ENCODE measurements at regions not wholly inside any gene's neighbourhood (a gene's known extent, or its start where the extent isn't known, plus 50 kb on each side); places are given as distances from the start of the nearest gene placed in this dataset.
A peak's percentile ranks its signal among the peaks of the same experiment; 100 is the strongest.

- TF ChIP-seq ZSCAN22 (CRISPR knock-in tag; IDR thresholded peaks at IDR 0.05) (no peak), ZNF138 (CRISPR knock-in tag; IDR thresholded peaks at IDR 0.05; ENCODE audit: low read depth) (no peak), HNRNPUL1 (IDR thresholded peaks at IDR 0.05; ENCODE audit: low read depth, low read length) (peak; percentile 93), MTF2 (CRISPR knock-in tag; IDR thresholded peaks at IDR 0.05; ENCODE audit: borderline replicate concordance) (no peak), IKZF1 (IDR thresholded peaks at IDR 0.05) (no peak), ZBTB38 (CRISPR knock-in tag; IDR thresholded peaks at IDR 0.05) (no peak), POGK (CRISPR knock-in tag; conservative IDR thresholded peaks at IDR 0.05) (peak; percentile 63; the same call in 1 of the 2 replicates), SMC3 (IDR thresholded peaks at IDR 0.05; ENCODE audit: low read length) (no peak; the same call in 1 of the 2 replicates), NCOR1 (IDR thresholded peaks at IDR 0.05; ENCODE audit: borderline replicate concordance, low read length) (peak; percentile 96), ZNF614 (CRISPR knock-in tag; IDR thresholded peaks at IDR 0.05; ENCODE audit: borderline replicate concordance) (peak; percentile 64), BRF2 (CRISPR knock-in tag; IDR thresholded peaks at IDR 0.05) (no peak), ZNF652 (CRISPR knock-in tag; IDR thresholded peaks at IDR 0.05; ENCODE audit: borderline replicate concordance, low read depth) (peak; percentile 11; the same call in 1 of the 2 replicates), NCOA2 (CRISPR knock-in tag; IDR thresholded peaks at IDR 0.05) (peak; percentile 82), PRPF4 (IDR thresholded peaks at IDR 0.05; ENCODE audit: low read depth, low read length, poor library complexity, severe bottlenecking) (no peak), ZNF788 (CRISPR knock-in tag; IDR thresholded peaks at IDR 0.05; ENCODE audit: borderline replicate concordance) (no peak; the same call in 1 of the 2 replicates), NAIF1 (CRISPR knock-in tag; IDR thresholded peaks at IDR 0.05; ENCODE audit: borderline replicate concordance) (no peak), MBD4 (IDR thresholded peaks at IDR 0.05; ENCODE audit: borderline replicate concordance, low read length) (peak; percentile 57; the same call in 1 of the 2 replicates)
- TF ChIP-seq, protein P1, sequence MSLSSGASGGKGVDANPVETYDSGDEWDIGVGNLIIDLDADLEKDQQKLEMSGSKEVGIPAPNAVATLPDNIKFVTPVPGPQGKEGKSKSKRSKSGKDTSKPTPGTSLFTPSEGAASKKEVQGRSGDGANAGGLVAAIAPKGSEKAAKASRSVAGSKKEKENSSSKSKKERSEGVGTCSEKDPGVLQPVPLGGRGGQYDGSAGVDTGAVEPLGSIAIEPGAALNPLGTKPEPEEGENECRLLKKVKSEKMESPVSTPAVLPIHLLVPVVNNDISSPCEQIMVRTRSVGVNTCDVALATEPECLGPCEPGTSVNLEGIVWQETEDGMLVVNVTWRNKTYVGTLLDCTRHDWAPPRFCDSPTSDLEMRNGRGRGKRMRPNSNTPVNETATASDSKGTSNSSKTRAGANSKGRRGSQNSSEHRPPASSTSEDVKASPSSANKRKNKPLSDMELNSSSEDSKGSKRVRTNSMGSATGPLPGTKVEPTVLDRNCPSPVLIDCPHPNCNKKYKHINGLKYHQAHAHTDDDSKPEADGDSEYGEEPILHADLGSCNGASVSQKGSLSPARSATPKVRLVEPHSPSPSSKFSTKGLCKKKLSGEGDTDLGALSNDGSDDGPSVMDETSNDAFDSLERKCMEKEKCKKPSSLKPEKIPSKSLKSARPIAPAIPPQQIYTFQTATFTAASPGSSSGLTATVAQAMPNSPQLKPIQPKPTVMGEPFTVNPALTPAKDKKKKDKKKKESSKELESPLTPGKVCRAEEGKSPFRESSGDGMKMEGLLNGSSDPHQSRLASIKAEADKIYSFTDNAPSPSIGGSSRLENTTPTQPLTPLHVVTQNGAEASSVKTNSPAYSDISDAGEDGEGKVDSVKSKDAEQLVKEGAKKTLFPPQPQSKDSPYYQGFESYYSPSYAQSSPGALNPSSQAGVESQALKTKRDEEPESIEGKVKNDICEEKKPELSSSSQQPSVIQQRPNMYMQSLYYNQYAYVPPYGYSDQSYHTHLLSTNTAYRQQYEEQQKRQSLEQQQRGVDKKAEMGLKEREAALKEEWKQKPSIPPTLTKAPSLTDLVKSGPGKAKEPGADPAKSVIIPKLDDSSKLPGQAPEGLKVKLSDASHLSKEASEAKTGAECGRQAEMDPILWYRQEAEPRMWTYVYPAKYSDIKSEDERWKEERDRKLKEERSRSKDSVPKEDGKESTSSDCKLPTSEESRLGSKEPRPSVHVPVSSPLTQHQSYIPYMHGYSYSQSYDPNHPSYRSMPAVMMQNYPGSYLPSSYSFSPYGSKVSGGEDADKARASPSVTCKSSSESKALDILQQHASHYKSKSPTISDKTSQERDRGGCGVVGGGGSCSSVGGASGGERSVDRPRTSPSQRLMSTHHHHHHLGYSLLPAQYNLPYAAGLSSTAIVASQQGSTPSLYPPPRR (CRISPR knock-in tag; IDR thresholded peaks at IDR 0.05; ENCODE audit: borderline replicate concordance) = peak; percentile 98
- TF ChIP-seq, protein P2, sequence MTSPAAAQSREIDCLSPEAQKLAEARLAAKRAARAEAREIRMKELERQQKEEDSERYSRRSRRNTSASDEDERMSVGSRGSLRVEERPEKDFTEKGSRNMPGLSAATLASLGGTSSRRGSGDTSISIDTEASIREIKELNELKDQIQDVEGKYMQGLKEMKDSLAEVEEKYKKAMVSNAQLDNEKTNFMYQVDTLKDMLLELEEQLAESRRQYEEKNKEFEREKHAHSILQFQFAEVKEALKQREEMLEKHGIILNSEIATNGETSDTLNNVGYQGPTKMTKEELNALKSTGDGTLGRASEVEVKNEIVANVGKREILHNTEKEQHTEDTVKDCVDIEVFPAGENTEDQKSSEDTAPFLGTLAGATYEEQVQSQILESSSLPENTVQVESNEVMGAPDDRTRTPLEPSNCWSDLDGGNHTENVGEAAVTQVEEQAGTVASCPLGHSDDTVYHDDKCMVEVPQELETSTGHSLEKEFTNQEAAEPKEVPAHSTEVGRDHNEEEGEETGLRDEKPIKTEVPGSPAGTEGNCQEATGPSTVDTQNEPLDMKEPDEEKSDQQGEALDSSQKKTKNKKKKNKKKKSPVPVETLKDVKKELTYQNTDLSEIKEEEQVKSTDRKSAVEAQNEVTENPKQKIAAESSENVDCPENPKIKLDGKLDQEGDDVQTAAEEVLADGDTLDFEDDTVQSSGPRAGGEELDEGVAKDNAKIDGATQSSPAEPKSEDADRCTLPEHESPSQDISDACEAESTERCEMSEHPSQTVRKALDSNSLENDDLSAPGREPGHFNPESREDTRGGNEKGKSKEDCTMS (CRISPR knock-in tag; conservative IDR thresholded peaks at IDR 0.05) = no peak
Measured at GRCh38 chr7:110522761-110523200, 568.1 kb upstream of the LRRN3 start (continued).
